ENCODE measurements at regions not wholly inside any gene's neighbourhood (a gene's known extent, or its start where the extent isn't known, plus 50 kb on each side); places are given as distances from the start of the nearest gene placed in this dataset.

DNA sequence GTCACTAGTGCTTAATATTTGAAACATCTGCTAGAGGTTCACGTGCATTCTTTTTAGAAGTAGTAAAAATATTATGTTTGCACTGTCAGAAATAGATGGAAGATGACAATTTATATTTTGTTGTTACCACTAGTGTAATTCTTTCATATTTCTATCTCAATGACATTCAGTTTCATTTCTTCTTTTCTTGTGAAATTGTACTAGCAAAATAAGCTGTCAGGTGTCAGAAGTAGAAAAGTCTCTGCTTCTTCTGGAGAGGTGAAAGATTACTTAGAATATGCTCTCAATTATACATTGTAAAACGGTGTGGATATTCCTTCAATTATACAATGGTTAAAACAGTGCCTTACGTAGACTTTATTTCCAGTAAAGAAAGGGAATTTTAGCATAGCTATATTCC, 395.4 kb downstream of the CSNK1G3 start:
- DNase-seq = no peak

DNA sequence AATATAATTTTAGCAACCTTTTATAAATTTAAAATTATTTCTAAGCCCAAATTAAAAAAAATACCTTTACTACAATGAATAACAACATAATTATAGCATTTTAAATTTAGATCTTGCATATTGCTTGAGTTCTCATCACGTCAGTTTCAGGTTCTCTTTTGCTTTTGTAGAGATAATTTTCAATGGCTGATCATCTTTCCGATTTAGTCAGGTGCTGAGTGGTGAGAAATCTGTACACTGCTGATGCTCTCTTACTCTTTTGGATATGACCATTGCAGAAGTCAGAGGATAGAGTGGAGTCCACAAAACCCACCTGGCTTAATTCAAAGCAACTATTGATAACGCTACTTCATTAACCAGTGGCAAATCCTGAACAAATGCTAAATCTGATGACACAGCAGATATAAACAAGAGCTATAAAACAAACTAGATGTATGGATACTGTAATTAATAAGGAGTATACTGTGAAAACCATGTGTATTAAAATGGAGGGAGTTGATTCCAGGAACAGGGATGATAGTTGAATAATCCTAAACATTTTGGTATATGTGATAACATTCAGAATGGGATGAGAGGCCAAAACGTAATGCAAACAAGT, 394.8 kb downstream of the CSNK1G3 start:
- no peak for DNase-seq

GRCh38 chr5:123885081-123885480, 373.1 kb downstream of the CSNK1G3 start:
- DNase-seq = no peak

GRCh38 chr5:123882965-123883345, 371.0 kb downstream of the CSNK1G3 start:
- no peak for DNase-seq

- no peak for DNase-seq
Observed at GRCh38 chr5:123882319-123882964, 370.5 kb downstream of the CSNK1G3 start.

GRCh38 chr5:123881759-123882244, 369.8 kb downstream of the CSNK1G3 start:
- DNase-seq = no peak

DNA sequence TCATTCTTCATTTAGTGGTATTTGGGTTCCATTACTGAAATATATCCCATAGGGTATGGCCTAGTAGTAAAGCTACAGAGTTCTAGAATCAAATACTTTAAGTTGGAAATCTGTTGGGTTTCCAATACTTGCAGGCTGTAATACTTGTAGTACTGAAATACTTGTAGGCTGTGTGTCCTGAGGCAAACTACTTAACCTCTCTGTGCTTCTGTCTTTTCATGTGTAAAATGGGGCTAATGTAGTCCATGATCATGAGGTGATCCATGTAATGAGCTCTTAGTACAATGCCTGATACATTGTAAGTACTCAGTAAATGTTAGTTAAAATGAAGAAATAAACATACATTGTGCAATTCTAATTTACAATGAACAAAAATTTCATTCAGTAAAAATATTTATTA, 368.9 kb downstream of the CSNK1G3 start:
- DNase-seq = no peak

- no peak for DNase-seq
Observed at GRCh38 chr5:123879071-123879470, 367.1 kb downstream of the CSNK1G3 start.

GRCh38 chr5:123876276-123876790, 364.4 kb downstream of the CSNK1G3 start:
- DNase-seq = no peak

GRCh38 chr5:123875561-123876275, 363.7 kb downstream of the CSNK1G3 start:
- no peak for DNase-seq

- DNase-seq = no peak
Observed at GRCh38 chr5:123874600-123875201, 362.7 kb downstream of the CSNK1G3 start.

DNA sequence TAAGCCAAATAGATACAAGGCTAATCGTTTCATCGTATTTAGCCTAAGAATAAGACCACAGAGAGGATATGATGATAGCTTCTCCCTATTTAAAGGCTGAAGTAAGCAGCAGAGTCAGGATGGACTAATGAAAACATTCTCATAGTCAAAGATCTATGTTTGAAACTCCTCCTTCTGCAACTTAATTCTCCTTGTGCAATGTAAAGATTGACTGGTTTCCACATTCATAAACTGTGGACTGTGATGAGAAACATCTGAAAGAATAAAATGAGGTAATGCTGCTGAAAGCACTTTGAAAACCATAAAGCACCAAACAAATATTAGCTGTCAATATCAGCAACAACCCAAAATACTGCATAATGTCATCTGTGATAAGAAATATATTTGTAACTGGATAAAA, 361.9 kb downstream of the CSNK1G3 start:
- DNase-seq = no peak

DNA sequence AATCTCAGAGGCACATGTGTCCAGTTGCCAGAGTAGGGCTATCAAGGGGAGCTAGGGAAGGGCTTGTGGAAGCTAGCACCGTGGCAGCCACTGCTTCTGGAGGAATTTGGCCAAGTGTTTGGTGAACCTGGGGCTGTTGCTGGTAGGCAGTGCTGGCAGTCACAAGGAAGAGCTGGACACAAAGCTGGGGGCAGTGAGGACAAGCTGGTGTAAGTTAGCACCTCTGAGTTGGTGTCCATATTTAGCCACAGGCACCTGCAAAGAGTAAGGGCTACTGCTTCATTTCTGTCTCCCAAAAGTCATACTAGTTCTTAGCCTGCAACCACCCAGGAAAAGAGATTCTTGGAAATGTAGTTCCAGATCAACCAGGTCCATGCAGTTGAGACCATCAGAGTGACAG, 359.4 kb downstream of the CSNK1G3 start:
- no peak for DNase-seq

GRCh38 chr5:123868881-123869280, 356.9 kb downstream of the CSNK1G3 start:
- no peak for DNase-seq

DNA sequence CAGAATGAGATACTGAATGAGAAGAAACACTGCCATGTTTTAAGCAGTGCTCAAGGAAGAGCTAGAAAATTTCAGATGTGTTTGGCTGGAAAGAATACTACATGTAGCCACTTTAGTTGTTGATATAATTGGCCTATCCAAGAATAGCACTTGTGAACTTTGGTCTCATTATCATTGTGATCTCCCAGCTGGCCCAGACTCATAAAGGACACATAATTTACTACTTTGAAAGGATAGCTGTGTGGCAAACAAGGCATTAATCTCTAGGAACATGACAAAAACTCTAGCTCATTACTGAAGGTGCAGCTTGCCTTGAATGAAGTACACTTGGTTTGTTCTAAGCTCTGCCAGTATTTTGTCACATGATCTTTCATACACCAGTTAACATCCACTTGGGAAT, 356.3 kb downstream of the CSNK1G3 start:
- no peak for DNase-seq

DNA sequence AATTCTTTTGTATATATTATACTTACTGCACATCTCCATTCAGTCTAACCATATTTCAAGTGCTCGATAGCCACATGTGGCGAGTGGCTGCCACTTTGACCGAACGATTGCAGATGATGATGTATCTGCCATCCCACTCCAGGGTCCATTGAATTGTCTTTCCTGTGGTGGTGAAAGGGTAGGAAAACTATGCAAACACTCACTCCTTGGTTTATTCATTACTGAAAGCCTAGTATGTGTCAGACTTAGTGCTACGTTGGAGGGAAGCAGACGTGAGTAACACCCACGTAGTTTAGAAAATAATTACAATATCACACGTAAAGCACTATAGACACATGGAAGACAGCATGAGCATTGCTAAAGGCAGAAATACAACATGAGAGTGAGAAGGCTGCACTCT, 353.7 kb downstream of the CSNK1G3 start:
- no peak for DNase-seq

GRCh38 chr5:123864578-123864977, 352.6 kb downstream of the CSNK1G3 start:
- DNase-seq = no peak

- no peak for DNase-seq
Observed at GRCh38 chr5:123858938-123859337, 347.0 kb downstream of the CSNK1G3 start.

GRCh38 chr5:123856766-123857165, 344.8 kb downstream of the CSNK1G3 start:
- DNase-seq = no peak

DNA sequence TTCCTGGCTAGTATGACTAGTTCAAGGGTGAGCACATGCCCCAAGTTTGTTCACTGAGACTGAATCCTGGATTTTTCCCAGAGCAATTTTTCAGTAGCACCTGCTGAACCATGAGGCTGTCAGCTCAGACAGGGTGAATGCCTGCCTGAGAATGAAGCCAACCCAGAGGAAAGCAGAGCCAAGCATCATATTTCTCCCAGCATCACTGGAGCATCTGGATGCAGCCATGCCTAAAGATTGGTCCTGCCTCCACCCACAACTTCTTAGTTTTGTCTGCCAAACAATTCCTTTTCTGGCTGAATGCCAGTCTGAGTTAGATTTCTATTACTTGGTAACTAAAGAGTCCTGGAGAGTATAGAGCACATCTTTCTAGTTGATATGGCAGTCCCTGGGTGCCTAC, 343.6 kb downstream of the CSNK1G3 start:
- no peak for DNase-seq

DNA sequence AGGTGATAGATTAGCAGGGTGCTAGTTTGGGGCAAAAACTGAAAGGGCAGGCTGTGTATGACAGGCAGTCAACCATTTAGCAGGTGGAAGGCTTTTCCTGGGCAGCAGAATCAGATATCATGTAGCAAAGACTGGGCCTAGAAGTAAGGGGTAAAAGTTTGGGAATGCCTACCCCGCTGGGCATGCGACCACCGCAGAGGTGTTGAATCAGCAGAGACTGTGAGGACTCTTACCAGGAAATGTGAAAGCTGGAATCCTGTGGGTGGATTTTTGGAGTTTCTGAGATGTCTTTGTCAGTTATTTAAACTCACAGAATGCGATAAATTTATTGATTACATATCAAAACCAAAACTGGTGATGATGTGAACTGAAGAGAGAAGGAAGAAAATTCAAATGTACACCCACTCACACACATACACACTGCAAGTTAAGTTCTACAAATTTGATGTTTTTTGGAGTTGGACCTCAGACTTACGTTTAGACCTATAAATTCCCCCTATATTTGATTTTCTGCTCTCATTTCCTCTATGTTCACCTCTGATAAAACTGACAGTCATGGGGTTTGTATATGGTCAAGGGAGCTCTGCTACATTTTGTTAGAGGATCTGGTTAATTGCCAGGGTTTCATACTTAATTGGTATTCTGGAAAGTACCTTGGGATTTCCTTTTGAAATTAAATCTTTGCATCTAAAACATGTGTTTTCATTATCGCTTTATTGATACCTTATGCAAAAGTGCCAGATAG, 333.6 kb downstream of the CSNK1G3 start:
- DNase-seq = no peak

DNA sequence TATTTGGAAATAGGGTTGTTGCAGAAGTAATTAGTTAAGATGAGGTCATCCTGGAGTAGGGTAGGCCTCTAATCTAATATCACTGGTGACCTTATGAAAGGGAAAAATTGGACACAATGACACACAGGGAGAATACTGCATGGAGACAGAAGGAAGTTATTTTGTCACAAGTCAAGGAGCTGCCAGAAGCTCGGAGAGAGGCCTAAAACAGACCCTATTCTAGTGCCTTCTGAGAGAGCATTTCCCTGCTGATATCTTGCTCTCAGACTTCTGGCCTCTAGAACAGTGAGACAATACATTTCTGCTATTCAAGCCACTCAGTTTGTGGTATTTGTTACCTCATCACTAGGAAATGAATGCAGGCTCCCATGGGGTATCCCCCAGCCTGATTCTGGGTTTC, 332.9 kb downstream of the CSNK1G3 start:
- no peak for DNase-seq

GRCh38 chr5:123835421-123835820, 323.4 kb downstream of the CSNK1G3 start:
- no peak for DNase-seq

Data from activated gamma-delta T cell treated with Interleukin-2 at 50 U/mL for 16 hours (primary cell).